ENCODE measurements at regions not wholly inside any gene's neighbourhood (a gene's known extent, or its start where the extent isn't known, plus 50 kb on each side); places are given as distances from the start of the nearest gene placed in this dataset.
A peak's percentile ranks its signal among the peaks of the same experiment; 100 is the strongest.

GRCh38 chr7:12941512-12941911, 254.1 kb downstream of the ARL4A start:
- DNase-seq (ENCODE audit: low spot score): no peak

- no peak for DNase-seq (ENCODE audit: low spot score)
Measured at GRCh38 chr7:12942609-12943008, 255.2 kb downstream of the ARL4A start.

GRCh38 chr7:12943781-12944180, 256.3 kb downstream of the ARL4A start:
- no peak for DNase-seq (ENCODE audit: low spot score)

- no peak for DNase-seq (ENCODE audit: low spot score)
Measured at GRCh38 chr7:12945901-12946300, 258.5 kb downstream of the ARL4A start.

GRCh38 chr7:12947465-12947864, 260.0 kb downstream of the ARL4A start:
- DNase-seq (ENCODE audit: low spot score): no peak

GRCh38 chr7:12949060-12949931, 261.9 kb downstream of the ARL4A start:
- DNase-seq (ENCODE audit: low spot score): peak; percentile 5

- DNase-seq (ENCODE audit: low spot score): peak; percentile 4
Measured at GRCh38 chr7:12951397-12951801, 264.0 kb downstream of the ARL4A start.

- DNase-seq (ENCODE audit: low spot score): no peak
Measured at GRCh38 chr7:12954380-12955033, 267.1 kb downstream of the ARL4A start.

- DNase-seq (ENCODE audit: low spot score): no peak
Measured at GRCh38 chr7:12957487-12957886, 270.1 kb downstream of the ARL4A start.

- DNase-seq (ENCODE audit: low spot score): no peak
Measured at GRCh38 chr7:12961910-12962480, 274.6 kb downstream of the ARL4A start.

GRCh38 chr7:12963435-12963834, 276.0 kb downstream of the ARL4A start:
- no peak for DNase-seq (ENCODE audit: low spot score)

- DNase-seq (ENCODE audit: low spot score): no peak
Measured at GRCh38 chr7:12964836-12965235, 277.4 kb downstream of the ARL4A start.

- no peak for DNase-seq (ENCODE audit: low spot score)
Measured at GRCh38 chr7:12965767-12966166, 278.3 kb downstream of the ARL4A start.

- no peak for DNase-seq (ENCODE audit: low spot score)
Measured at GRCh38 chr7:12967322-12967721, 279.9 kb downstream of the ARL4A start.

GRCh38 chr7:12968836-12969422, 281.5 kb downstream of the ARL4A start:
- no peak for DNase-seq (ENCODE audit: low spot score)

GRCh38 chr7:12970626-12971025, 283.2 kb downstream of the ARL4A start:
- DNase-seq (ENCODE audit: low spot score): no peak

GRCh38 chr7:12974451-12975166, 287.2 kb downstream of the ARL4A start:
- DNase-seq (ENCODE audit: low spot score): no peak

GRCh38 chr7:12975412-12975811, 288.0 kb downstream of the ARL4A start:
- DNase-seq (ENCODE audit: low spot score): no peak

GRCh38 chr7:12979181-12979580, 291.7 kb downstream of the ARL4A start:
- no peak for DNase-seq (ENCODE audit: low spot score)

GRCh38 chr7:12982178-12982577, 294.7 kb downstream of the ARL4A start:
- DNase-seq (ENCODE audit: low spot score): no peak

GRCh38 chr7:12984117-12984516, 296.7 kb downstream of the ARL4A start:
- DNase-seq (ENCODE audit: low spot score): no peak

- no peak for DNase-seq (ENCODE audit: low spot score)
Measured at GRCh38 chr7:12985228-12985627, 297.8 kb downstream of the ARL4A start.
